ENCODE measurements at regions not wholly inside any gene's neighbourhood (a gene's known extent, or its start where the extent isn't known, plus 50 kb on each side); places are given as distances from the start of the nearest gene placed in this dataset.

DNA sequence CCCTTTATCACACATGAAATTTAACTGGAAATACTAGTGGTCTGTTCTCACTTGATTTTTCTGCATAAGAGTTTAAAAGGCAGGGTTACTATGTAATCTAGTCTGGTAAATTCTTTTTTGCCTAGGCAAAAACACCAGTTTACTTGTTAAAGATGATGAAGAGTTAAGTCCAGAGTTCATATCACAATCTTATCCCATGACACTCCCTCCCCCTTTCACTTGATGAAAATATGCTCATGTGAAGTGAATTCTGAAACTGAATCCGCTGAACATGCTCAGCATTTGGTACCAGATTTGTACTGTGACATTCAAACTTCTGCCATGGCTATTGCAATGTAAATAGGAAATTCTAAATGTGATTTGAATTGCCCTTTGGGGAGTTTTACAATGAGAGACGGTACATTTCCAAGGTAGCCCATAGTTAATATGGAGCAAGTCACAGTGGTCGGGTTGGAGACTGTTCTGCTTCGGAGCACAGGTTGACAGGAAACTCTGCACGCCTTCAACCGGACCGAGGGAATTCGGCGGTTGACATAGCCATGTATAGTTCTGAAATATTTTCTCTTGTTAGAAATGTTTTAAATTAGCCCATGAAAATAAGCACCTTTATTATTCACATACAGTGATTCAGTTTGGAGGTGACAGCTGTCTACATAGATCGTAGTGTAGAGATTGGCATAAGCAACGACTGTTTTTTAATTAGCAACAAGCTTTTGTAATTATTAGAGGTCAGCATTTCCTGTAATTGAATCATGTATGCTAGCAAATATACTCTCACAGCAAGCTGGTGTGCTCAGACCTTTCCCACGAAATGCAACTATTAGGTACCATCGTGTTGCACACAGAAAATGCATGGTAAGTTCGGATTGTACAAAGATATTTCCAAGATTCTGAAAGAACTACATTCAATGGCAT lies 768.6 kb upstream of the GOLIM4 start (continued):
- TF ChIP-seq, protein P1, sequence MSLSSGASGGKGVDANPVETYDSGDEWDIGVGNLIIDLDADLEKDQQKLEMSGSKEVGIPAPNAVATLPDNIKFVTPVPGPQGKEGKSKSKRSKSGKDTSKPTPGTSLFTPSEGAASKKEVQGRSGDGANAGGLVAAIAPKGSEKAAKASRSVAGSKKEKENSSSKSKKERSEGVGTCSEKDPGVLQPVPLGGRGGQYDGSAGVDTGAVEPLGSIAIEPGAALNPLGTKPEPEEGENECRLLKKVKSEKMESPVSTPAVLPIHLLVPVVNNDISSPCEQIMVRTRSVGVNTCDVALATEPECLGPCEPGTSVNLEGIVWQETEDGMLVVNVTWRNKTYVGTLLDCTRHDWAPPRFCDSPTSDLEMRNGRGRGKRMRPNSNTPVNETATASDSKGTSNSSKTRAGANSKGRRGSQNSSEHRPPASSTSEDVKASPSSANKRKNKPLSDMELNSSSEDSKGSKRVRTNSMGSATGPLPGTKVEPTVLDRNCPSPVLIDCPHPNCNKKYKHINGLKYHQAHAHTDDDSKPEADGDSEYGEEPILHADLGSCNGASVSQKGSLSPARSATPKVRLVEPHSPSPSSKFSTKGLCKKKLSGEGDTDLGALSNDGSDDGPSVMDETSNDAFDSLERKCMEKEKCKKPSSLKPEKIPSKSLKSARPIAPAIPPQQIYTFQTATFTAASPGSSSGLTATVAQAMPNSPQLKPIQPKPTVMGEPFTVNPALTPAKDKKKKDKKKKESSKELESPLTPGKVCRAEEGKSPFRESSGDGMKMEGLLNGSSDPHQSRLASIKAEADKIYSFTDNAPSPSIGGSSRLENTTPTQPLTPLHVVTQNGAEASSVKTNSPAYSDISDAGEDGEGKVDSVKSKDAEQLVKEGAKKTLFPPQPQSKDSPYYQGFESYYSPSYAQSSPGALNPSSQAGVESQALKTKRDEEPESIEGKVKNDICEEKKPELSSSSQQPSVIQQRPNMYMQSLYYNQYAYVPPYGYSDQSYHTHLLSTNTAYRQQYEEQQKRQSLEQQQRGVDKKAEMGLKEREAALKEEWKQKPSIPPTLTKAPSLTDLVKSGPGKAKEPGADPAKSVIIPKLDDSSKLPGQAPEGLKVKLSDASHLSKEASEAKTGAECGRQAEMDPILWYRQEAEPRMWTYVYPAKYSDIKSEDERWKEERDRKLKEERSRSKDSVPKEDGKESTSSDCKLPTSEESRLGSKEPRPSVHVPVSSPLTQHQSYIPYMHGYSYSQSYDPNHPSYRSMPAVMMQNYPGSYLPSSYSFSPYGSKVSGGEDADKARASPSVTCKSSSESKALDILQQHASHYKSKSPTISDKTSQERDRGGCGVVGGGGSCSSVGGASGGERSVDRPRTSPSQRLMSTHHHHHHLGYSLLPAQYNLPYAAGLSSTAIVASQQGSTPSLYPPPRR (CRISPR knock-in tag; IDR thresholded peaks at IDR 0.05; ENCODE audit: borderline replicate concordance): no peak
- TF ChIP-seq POLR2AphosphoS5 (IDR thresholded peaks at IDR 0.05; ENCODE audit: low read depth, low read length) (no peak), BRD4 (CRISPR knock-in tag; IDR thresholded peaks at IDR 0.05) (0 out of 2 replicates have a peak, but pooled peaks have one; percentile 26), ZNF10 (CRISPR knock-in tag; IDR thresholded peaks at IDR 0.05; ENCODE audit: borderline replicate concordance, low read depth) (no peak), ARNT2 (CRISPR knock-in tag; IDR thresholded peaks at IDR 0.05; ENCODE audit: low read depth) (no peak), MED1 (CRISPR knock-in tag; IDR thresholded peaks at IDR 0.05) (0 out of 2 replicates have a peak, but pooled peaks have one; percentile 13), NFKB2 (CRISPR knock-in tag; IDR thresholded peaks at IDR 0.05; ENCODE audit: borderline replicate concordance) (no peak), TGIF2 (CRISPR knock-in tag; IDR thresholded peaks at IDR 0.05) (no peak), HNF4A (CRISPR knock-in tag; IDR thresholded peaks at IDR 0.05) (peak; percentile 38; the same call in 1 of the 2 replicates), KLF11 (CRISPR knock-in tag; IDR thresholded peaks at IDR 0.05) (no peak)
- TF ChIP-seq, protein P2, sequence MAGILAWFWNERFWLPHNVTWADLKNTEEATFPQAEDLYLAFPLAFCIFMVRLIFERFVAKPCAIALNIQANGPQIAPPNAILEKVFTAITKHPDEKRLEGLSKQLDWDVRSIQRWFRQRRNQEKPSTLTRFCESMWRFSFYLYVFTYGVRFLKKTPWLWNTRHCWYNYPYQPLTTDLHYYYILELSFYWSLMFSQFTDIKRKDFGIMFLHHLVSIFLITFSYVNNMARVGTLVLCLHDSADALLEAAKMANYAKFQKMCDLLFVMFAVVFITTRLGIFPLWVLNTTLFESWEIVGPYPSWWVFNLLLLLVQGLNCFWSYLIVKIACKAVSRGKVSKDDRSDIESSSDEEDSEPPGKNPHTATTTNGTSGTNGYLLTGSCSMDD (CRISPR knock-in tag; IDR thresholded peaks at IDR 0.05): no peak
- TF ChIP-seq, protein P3, sequence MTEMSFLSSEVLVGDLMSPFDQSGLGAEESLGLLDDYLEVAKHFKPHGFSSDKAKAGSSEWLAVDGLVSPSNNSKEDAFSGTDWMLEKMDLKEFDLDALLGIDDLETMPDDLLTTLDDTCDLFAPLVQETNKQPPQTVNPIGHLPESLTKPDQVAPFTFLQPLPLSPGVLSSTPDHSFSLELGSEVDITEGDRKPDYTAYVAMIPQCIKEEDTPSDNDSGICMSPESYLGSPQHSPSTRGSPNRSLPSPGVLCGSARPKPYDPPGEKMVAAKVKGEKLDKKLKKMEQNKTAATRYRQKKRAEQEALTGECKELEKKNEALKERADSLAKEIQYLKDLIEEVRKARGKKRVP (CRISPR knock-in tag; IDR thresholded peaks at IDR 0.05): 0 out of 4 replicates have a peak, but pooled peaks of 1 of the 2 experiments have one; percentile 15
